ENCODE measurements at regions not wholly inside any gene's neighbourhood (a gene's known extent, or its start where the extent isn't known, plus 50 kb on each side); places are given as distances from the start of the nearest gene placed in this dataset.

DNA sequence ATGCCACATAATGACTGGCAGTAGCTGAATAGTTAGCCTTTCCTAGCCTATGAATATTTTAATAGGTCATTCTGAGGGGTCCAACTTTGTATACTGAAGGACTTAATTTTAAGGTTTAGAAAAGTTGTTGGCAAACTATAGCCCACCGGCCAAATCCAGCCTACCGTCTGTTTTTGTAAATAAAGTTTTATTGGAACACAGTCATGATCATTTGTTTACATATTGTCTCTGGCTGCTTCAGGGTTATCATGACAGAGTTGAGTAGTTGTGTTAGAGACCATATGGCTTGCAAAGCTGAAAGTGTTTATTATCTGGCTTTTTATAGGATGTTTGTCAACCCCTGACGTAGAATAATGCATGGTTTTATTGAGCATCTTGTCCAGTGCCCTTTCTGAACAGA lies 73.4 kb downstream of the NTMT2 start:
- TF ChIP-seq EP300 (IDR thresholded peaks at IDR 0.05), result no peak
- TF ChIP-seq, protein P1, sequence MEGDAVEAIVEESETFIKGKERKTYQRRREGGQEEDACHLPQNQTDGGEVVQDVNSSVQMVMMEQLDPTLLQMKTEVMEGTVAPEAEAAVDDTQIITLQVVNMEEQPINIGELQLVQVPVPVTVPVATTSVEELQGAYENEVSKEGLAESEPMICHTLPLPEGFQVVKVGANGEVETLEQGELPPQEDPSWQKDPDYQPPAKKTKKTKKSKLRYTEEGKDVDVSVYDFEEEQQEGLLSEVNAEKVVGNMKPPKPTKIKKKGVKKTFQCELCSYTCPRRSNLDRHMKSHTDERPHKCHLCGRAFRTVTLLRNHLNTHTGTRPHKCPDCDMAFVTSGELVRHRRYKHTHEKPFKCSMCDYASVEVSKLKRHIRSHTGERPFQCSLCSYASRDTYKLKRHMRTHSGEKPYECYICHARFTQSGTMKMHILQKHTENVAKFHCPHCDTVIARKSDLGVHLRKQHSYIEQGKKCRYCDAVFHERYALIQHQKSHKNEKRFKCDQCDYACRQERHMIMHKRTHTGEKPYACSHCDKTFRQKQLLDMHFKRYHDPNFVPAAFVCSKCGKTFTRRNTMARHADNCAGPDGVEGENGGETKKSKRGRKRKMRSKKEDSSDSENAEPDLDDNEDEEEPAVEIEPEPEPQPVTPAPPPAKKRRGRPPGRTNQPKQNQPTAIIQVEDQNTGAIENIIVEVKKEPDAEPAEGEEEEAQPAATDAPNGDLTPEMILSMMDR (IDR thresholded peaks at IDR 0.05), result no peak
- no peak for TF ChIP-seq POLR2AphosphoS5 (IDR thresholded peaks at IDR 0.05)
- TF ChIP-seq POLR2A (IDR thresholded peaks at IDR 0.05), result no peak
- no peaks in the 10 kb centered on the region for H3K36me3 ChIP-seq
- no peak for ATAC-seq (ENCODE audit: low FRiP score in 2 of 2)
- WGBS, 2 donors, result 63 to 89% methylated on average over 3 of the region's 3 CpGs
- H3K27me3 ChIP-seq, result no peaks in the 10 kb centered on the region
- H3K27ac ChIP-seq, result no peak overlapping the region
- no peaks in the 10 kb centered on the region for H3K9me3 ChIP-seq
- no peaks in the 10 kb centered on the region for H3K4me1 ChIP-seq
- H3K4me3 ChIP-seq, result no peak overlapping the region
- DNase-seq, result no peak

DNA sequence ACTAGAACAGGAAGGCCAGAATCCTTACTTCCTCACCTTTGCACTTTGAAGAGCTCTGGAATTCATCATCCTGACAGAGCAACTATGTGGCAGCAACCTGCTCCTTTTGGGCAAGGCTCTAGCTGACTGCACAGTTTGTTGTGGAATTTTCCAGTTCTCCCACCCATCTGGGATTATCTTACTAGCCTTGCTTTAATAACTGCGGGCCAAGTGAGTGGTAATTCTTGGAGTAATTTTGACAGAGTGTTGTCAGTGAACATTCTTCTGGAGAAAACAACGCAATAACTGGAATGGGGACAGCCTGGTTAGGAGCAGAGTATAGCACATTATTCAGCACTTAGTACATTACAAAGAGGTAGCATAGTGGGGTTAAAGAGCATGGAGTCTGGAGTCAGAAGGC lies 75.3 kb downstream of the NTMT2 start:
- Histone ChIP-seq H3K36me3 (no peaks in the 10 kb centered on the region), H3K27ac (no peak overlapping the region), H3K9me3 (no peaks in the 10 kb centered on the region), H3K27me3 (no peaks in the 10 kb centered on the region), H3K4me3 (no peak overlapping the region), H3K4me1 (no peaks in the 10 kb centered on the region)
- DNase-seq (no peak), ATAC-seq (ENCODE audit: low FRiP score in 2 of 2) (peak; percentile 59 to 80)
- 80 to 96% methylated on average over 2 of the region's 2 CpGs for WGBS, 2 donors
- TF ChIP-seq EP300 (IDR thresholded peaks at IDR 0.05), result no peak
- no peak for TF ChIP-seq POLR2A (IDR thresholded peaks at IDR 0.05)
- TF ChIP-seq, protein P1 (IDR thresholded peaks at IDR 0.05), result no peak
- no peak for TF ChIP-seq POLR2AphosphoS5 (IDR thresholded peaks at IDR 0.05)

DNA sequence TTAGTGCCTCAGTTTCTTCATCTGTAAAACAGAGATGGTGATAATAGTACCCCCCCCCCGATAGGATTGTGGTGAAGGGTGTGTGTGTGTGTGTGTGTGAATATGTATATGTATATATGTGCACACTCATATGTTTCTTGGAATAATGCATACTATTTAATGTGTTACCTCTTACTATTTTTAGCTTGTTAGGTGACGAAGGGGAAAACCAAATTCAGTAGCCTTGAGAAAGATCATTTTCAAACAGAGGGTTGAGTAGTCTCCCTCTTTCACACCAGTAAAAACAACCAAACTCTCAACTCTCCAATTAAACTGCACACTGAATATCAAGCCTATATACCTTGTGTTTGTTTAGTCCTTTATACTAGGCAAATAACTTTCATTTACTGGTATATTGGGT lies 75.7 kb downstream of the NTMT2 start:
- DNase-seq, result no peak
- WGBS, 2 donors, result 85 to 88% methylated on average over 2 of the region's 2 CpGs
- Histone ChIP-seq H3K4me3 (no peak overlapping the region), H3K36me3 (no peaks in the 10 kb centered on the region), H3K27me3 (no peaks in the 10 kb centered on the region), H3K9me3 (no peaks in the 10 kb centered on the region), H3K27ac (no peak overlapping the region), H3K4me1 (no peaks in the 10 kb centered on the region)
- no peak for ATAC-seq (ENCODE audit: low FRiP score in 2 of 2)
- TF ChIP-seq POLR2A (IDR thresholded peaks at IDR 0.05) (no peak), POLR2AphosphoS5 (IDR thresholded peaks at IDR 0.05) (no peak), EP300 (IDR thresholded peaks at IDR 0.05) (no peak)
- TF ChIP-seq, protein P1 (IDR thresholded peaks at IDR 0.05), result no peak

DNA sequence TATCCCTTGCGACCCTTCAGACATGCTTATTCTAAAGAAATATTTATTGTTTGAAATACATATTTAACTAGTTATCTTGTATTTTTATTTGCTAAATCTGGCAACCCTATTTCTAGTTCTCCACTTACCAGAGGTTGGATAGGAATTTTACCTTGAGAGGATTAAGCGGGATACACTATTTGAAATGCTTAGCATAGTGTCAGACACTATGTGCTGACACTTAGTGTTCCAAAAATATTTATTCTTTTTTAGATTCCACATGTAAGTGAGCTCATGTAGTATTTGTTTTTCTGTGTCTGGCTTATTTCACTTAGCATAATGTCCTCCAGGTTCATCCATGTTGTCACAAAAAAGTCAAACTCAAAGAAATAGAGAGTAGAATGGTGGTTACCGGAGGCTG lies 78.7 kb downstream of the NTMT2 start:
- Histone ChIP-seq H3K9me3 (no peaks in the 10 kb centered on the region), H3K27ac (no peak overlapping the region), H3K36me3 (no peaks in the 10 kb centered on the region), H3K27me3 (no peaks in the 10 kb centered on the region), H3K4me3 (no peak overlapping the region), H3K4me1 (no peaks in the 10 kb centered on the region)
- no peak for ATAC-seq (ENCODE audit: low FRiP score in 2 of 2)
- WGBS, 2 donors, result 59 to 64% methylated on average over 3 of the region's 3 CpGs
- no peak for TF ChIP-seq EP300 (IDR thresholded peaks at IDR 0.05)
- no peak for DNase-seq

DNA sequence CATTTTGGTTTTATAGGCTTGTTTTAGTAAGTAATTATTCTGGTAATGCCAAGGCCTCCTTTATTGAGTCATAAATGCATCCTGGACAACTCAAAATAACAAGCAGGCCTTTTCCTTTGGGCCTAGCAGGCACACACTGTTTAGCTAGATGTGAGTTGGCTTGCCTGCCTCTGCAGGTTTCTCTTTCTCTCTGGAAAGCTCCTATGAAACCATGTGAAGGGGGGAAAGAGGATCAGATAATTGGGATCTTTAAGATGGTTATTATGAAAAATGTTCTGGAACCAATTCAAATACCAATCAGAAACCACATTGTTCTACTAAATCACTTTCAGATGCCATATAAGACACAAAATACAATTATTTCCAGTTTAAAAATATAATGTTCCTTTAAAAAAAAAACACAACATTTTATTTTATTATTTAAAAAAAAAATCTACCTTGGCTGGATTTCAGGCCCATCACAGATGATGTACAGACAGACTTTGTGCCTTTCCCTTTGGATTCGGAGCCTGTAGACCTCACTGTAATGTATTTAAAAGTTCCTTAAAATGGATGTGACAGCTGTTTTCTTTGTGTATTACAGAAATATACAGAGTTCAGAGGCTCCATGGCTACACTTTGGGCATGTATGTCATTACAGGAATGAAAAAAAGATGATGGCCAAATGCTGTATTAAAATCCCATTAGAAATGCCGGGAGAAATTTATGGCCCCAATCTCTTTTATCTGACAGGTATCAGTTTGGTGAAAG lies 80.2 kb downstream of the NTMT2 start:
- Histone ChIP-seq H3K27me3 (no peaks in the 10 kb centered on the region), H3K27ac (no peak overlapping the region), H3K4me1 (no peaks in the 10 kb centered on the region), H3K9me3 (no peaks in the 10 kb centered on the region), H3K36me3 (no peaks in the 10 kb centered on the region), H3K4me3 (no peak overlapping the region)
- ATAC-seq (ENCODE audit: low FRiP score in 2 of 2), result no peak
- TF ChIP-seq POLR2AphosphoS5 (IDR thresholded peaks at IDR 0.05), result no peak
- no peak for TF ChIP-seq EP300 (IDR thresholded peaks at IDR 0.05)
- TF ChIP-seq, protein P1 (IDR thresholded peaks at IDR 0.05), result no peak
- no peak for TF ChIP-seq POLR2A (IDR thresholded peaks at IDR 0.05)
- WGBS, 2 donors, result 88 to 94% methylated on average over 2 of the region's 2 CpGs
- DNase-seq, result no peak
